ENCODE measurements at regions not wholly inside any gene's neighbourhood (a gene's known extent, or its start where the extent isn't known, plus 50 kb on each side); places are given as distances from the start of the nearest gene placed in this dataset.

GRCh38 chr6:21836772-21837425 lies 243.3 kb downstream of the SOX4 start:
- TF ChIP-seq, protein P1, sequence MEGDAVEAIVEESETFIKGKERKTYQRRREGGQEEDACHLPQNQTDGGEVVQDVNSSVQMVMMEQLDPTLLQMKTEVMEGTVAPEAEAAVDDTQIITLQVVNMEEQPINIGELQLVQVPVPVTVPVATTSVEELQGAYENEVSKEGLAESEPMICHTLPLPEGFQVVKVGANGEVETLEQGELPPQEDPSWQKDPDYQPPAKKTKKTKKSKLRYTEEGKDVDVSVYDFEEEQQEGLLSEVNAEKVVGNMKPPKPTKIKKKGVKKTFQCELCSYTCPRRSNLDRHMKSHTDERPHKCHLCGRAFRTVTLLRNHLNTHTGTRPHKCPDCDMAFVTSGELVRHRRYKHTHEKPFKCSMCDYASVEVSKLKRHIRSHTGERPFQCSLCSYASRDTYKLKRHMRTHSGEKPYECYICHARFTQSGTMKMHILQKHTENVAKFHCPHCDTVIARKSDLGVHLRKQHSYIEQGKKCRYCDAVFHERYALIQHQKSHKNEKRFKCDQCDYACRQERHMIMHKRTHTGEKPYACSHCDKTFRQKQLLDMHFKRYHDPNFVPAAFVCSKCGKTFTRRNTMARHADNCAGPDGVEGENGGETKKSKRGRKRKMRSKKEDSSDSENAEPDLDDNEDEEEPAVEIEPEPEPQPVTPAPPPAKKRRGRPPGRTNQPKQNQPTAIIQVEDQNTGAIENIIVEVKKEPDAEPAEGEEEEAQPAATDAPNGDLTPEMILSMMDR (IDR thresholded peaks at IDR 0.05; ENCODE audit: low read depth, low read length, poor library complexity, severe bottlenecking): no peak
- no peak for TF ChIP-seq EZH2phosphoT487 (IDR thresholded peaks at IDR 0.05; ENCODE audit: borderline replicate concordance, low read length)

All from DOHH2 (cell line).